K562 (cell line): ENCODE measurements at regions not wholly inside any gene's neighbourhood (a gene's known extent, or its start where the extent isn't known, plus 50 kb on each side); places are given as distances from the start of the nearest gene placed in this dataset.

Experiments used
- ATAC-seq: fragments of 200-7000 bp; cut with Tn5 transposase; 3 replicates; pipeline ENCODE4 v1.9.1; 2020; ENCODE audit warnings: moderate library complexity
- BruUV-seq: library from RNA; stranded (reverse); fragments of 400-500 nt; replicated peaks from 2 replicates; lab custom pipeline; 2021; lab: Mats Ljungman, UMichigan
- CTCF ChIA-PET: fragments of 300-600 bp; formaldehyde crosslinking; extraction: SDS; loops from one replicate; lab custom pipeline; 2021; ENCODE audit warnings: low intra/inter-chr PET ratio; lab: Yijun Ruan, JAX
- POLR2A ChIA-PET: fragments of 300-600, 350-650 bp; sonication (Branson Sonifier 250); formaldehyde crosslinking; extraction: SDS; loops from one replicate; lab custom pipeline; 2021; ENCODE audit warnings: antibody characterized with exemption, inconsistent platforms; lab: Yijun Ruan, JAX
- DNase-seq, 4 experiments: peaks; one replicate each; pipeline versions ENCODE4 v3.0.0 to v3.0.0-alpha.2; 2011 to 2018; ENCODE audit warnings: low spot score in 3 of 4, mixed read lengths in 3 of 4; ENCODE audit errors: extremely low read depth in 1 of 4
- FAIRE-seq: peaks from 2 replicates; lab custom pipeline; 2011; peaks lifted over from hg19 to GRCh38; lab: Jason Lieb, UNC
- H2AFZ ChIP-seq: 2 replicates; pipeline ENCODE4 v1.6.0; 2011; ENCODE audit warnings: low read depth, low read length, control low read depth, inconsistent platforms
- H3K27ac ChIP-seq: fragments of 200-600 bp; 3 replicates; pipeline ENCODE4 v1.8.0; 2011; ENCODE audit warnings: low read depth, mild to moderate bottlenecking, control low read depth, inconsistent platforms, low read length, moderate library complexity, mixed read lengths; ENCODE audit errors: extremely low read depth
- H3K27me3 ChIP-seq, 2 experiments: fragments of 300-600 bp in 1 of 2; 2 replicates in 1 of 2; 3 replicates in 1 of 2; pipeline versions ENCODE4 v1.6.0 to v1.8.0; 2011; ENCODE audit warnings: inconsistent platforms in 2 of 2, low read length in 2 of 2, mild to moderate bottlenecking in 1 of 2, mixed read lengths in 1 of 2, moderate library complexity in 1 of 2; ENCODE audit not compliant: control insufficient read depth in 2 of 2, insufficient read depth in 2 of 2
- H3K36me3 ChIP-seq: fragments of 300-600 bp; 3 replicates; pipeline ENCODE4 v1.8.0; 2011; ENCODE audit warnings: mild to moderate bottlenecking, low read length, inconsistent platforms; ENCODE audit not compliant: control insufficient read depth, insufficient read depth
- H3K4me1 ChIP-seq, 2 experiments: fragments of 200-600 bp in 1 of 2; replicated peaks in 1 of 2; 2 replicates in 1 of 2; 3 replicates in 1 of 2; pipeline versions ENCODE4 v1.5.1 to v1.8.0; 2011; ENCODE audit warnings: inconsistent platforms in 2 of 2, low read length in 2 of 2, mild to moderate bottlenecking in 1 of 2, mixed read lengths in 1 of 2, moderate library complexity in 1 of 2; ENCODE audit not compliant: control insufficient read depth in 2 of 2, insufficient read depth in 2 of 2
- H3K4me2 ChIP-seq: 2 replicates; pipeline ENCODE4 v1.6.1; 2011; ENCODE audit warnings: low read length, control low read depth, inconsistent platforms, mixed read lengths; ENCODE audit not compliant: insufficient read depth
- H3K4me3 ChIP-seq: fragments of 200-600 bp; sonication (generic), shearing (Covaris generic); 2 replicates; pipeline ENCODE4 v1.5.1; 2016; ENCODE audit warnings: control low read depth, inconsistent platforms
- H3K79me2 ChIP-seq: fragments of 200-600 bp; 3 replicates; pipeline ENCODE4 v1.8.0; 2011; ENCODE audit warnings: low read length, inconsistent platforms; ENCODE audit not compliant: control insufficient read depth, insufficient read depth
- H3K9ac ChIP-seq, 2 experiments: 2 replicates each; pipeline versions ENCODE4 v1.6.0 to v1.6.1; 2011; ENCODE audit warnings: low read depth in 2 of 2, low read length in 2 of 2, control low read depth in 1 of 2, inconsistent platforms in 1 of 2, mild to moderate bottlenecking in 1 of 2, mixed read lengths in 1 of 2; ENCODE audit not compliant: insufficient read depth in 1 of 2
- H3K9me1 ChIP-seq: one replicate; pipeline ENCODE4 v1.6.0; 2011; ENCODE audit warnings: inconsistent platforms, mild to moderate bottlenecking, low read length, moderate library complexity; ENCODE audit not compliant: control insufficient read depth, insufficient read depth
- H3K9me3 ChIP-seq: replicated peaks from 2 replicates; pipeline ENCODE4 v1.5.1; 2011; ENCODE audit warnings: low read depth, low read length, inconsistent platforms; ENCODE audit not compliant: control insufficient read depth, insufficient read depth
- H4K20me1 ChIP-seq: replicated peaks from 2 replicates; pipeline ENCODE4 v1.6.1; 2011; ENCODE audit warnings: low read length, inconsistent platforms, mixed read lengths; ENCODE audit not compliant: control insufficient read depth, insufficient read depth
- CHD4 ChIP-seq: fragments of 200-600 bp; sonication (generic); IDR thresholded peaks from 3 replicates; pipeline ENCODE4 v1.6.1; 2012; ENCODE audit warnings: low read depth, mild to moderate bottlenecking, mixed read lengths, low read length, inconsistent platforms; ENCODE audit not compliant: insufficient read depth, insufficient replicate concordance, poor library complexity, severe bottlenecking
- NCOR1 ChIP-seq: fragments of 450-650 bp; IDR thresholded peaks from 2 replicates; pipeline ENCODE4 v1.6.1; 2016; ENCODE audit warnings: mild to moderate bottlenecking, moderate library complexity
- ZNF347 ChIP-seq: fragments of 450-650 bp; formaldehyde crosslinking; IDR thresholded peaks from 2 replicates; pipeline ENCODE4 v1.4.0; 2020; ENCODE audit warnings: low read depth, mild to moderate bottlenecking, moderate library complexity
- in situ Hi-C: fragments of 300-500 bp; cut with MboI; formaldehyde crosslinking; loops from 4 replicates; pipeline ENCODE4 v1.15.0; 2018; ENCODE audit warnings: inconsistent platforms, mixed read lengths
- intact Hi-C: fragments of 100-400 bp; cut with micrococcal nuclease; formaldehyde crosslinking; loops from 2 replicates; pipeline ENCODE4 v1.14.2; 2022
- TF ChIP-seq, protein P1 (sequence below): fragments of 450-650 bp; IDR thresholded peaks from 2 replicates; pipeline ENCODE4 v1.6.1; 2017; ENCODE audit warnings: antibody characterized with exemption, mild to moderate bottlenecking

DNA sequence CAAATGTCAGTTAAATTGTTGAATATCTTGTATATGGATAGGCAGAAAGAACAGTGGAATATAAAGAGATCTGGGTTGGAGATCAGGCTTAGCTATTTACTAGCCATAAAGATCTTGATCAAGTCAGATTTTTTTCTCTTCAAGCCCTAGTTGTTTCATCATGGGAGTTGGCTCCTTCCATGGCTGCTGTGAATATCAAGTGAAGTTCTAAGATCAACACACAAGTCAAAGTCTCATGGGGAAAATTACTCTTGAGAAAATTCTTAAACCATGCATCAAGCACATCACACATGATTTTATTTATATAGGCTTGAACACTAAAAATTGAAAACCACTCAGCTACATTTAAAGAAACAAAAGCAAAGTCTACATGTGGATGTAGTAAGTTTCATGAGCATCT lies 79.8 kb downstream of the C1D start:
- no peaks in the 10 kb centered on the region for H3K4me1 ChIP-seq
- no peaks in the 10 kb centered on the region for H3K36me3 ChIP-seq
- H2AFZ ChIP-seq, result no peak overlapping the region
- in situ Hi-C loops (no loop called here), intact Hi-C loops (no loop called here)
- TF ChIP-seq ZNF347 (no peak), NCOR1 (no peak), CHD4 (no peak)
- TF ChIP-seq, protein P1, sequence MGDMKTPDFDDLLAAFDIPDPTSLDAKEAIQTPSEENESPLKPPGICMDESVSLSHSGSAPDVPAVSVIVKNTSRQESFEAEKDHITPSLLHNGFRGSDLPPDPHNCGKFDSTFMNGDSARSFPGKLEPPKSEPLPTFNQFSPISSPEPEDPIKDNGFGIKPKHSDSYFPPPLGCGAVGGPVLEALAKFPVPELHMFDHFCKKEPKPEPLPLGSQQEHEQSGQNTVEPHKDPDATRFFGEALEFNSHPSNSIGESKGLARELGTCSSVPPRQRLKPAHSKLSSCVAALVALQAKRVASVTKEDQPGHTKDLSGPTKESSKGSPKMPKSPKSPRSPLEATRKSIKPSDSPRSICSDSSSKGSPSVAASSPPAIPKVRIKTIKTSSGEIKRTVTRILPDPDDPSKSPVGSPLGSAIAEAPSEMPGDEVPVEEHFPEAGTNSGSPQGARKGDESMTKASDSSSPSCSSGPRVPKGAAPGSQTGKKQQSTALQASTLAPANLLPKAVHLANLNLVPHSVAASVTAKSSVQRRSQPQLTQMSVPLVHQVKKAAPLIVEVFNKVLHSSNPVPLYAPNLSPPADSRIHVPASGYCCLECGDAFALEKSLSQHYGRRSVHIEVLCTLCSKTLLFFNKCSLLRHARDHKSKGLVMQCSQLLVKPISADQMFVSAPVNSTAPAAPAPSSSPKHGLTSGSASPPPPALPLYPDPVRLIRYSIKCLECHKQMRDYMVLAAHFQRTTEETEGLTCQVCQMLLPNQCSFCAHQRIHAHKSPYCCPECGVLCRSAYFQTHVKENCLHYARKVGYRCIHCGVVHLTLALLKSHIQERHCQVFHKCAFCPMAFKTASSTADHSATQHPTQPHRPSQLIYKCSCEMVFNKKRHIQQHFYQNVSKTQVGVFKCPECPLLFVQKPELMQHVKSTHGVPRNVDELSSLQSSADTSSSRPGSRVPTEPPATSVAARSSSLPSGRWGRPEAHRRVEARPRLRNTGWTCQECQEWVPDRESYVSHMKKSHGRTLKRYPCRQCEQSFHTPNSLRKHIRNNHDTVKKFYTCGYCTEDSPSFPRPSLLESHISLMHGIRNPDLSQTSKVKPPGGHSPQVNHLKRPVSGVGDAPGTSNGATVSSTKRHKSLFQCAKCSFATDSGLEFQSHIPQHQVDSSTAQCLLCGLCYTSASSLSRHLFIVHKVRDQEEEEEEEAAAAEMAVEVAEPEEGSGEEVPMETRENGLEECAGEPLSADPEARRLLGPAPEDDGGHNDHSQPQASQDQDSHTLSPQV, result no peak
- no peak overlapping the region for H3K9ac ChIP-seq
- no peaks in the 10 kb centered on the region for H3K27me3 ChIP-seq
- DNase-seq, result no peak
- H3K9me3 ChIP-seq, result no peaks in the 10 kb centered on the region
- no TSS peak for BruUV-seq
- CTCF ChIA-PET, result no interaction called here
- H3K4me3 ChIP-seq, result no peak overlapping the region
- no peak for FAIRE-seq
- H3K9me1 ChIP-seq, result no peaks in the 10 kb centered on the region
- no peak for ATAC-seq
- H3K79me2 ChIP-seq, result no peaks in the 10 kb centered on the region
- no peak overlapping the region for H3K27ac ChIP-seq
- H4K20me1 ChIP-seq, result no peaks in the 10 kb centered on the region
- POLR2A ChIA-PET, result no interaction called here
- H3K4me2 ChIP-seq, result no peak overlapping the region
